ENCODE measurements at regions not wholly inside any gene's neighbourhood (a gene's known extent, or its start where the extent isn't known, plus 50 kb on each side); places are given as distances from the start of the nearest gene placed in this dataset.
A peak's percentile ranks its signal among the peaks of the same experiment; 100 is the strongest.

- TF ChIP-seq TOE1 (IDR thresholded peaks at IDR 0.05; ENCODE audit: borderline replicate concordance) (no peak), TOE1 (CRISPR knock-in tag; IDR thresholded peaks at IDR 0.05; ENCODE audit: borderline replicate concordance, low read depth) (no peak), CTBP1 (IDR thresholded peaks at IDR 0.05; ENCODE audit: borderline replicate concordance) (no peak), GABPB1 (CRISPR knock-in tag; IDR thresholded peaks at IDR 0.05) (no peak), CBFA2T2 (conservative IDR thresholded peaks at IDR 0.05) (peak; percentile 8; the same call in 1 of the 2 replicates), EGR1 (conservative IDR thresholded peaks at IDR 0.05) (0 out of 2 replicates have a peak, but pooled peaks have one; percentile 16), CREB3 (tag; conservative IDR thresholded peaks at IDR 0.05; ENCODE audit: low read depth) (no peak), TAL1 (IDR thresholded peaks at IDR 0.05) (no peak), ZNF12 (CRISPR knock-in tag; IDR thresholded peaks at IDR 0.05) (no peak)
- TF ChIP-seq, protein P1, sequence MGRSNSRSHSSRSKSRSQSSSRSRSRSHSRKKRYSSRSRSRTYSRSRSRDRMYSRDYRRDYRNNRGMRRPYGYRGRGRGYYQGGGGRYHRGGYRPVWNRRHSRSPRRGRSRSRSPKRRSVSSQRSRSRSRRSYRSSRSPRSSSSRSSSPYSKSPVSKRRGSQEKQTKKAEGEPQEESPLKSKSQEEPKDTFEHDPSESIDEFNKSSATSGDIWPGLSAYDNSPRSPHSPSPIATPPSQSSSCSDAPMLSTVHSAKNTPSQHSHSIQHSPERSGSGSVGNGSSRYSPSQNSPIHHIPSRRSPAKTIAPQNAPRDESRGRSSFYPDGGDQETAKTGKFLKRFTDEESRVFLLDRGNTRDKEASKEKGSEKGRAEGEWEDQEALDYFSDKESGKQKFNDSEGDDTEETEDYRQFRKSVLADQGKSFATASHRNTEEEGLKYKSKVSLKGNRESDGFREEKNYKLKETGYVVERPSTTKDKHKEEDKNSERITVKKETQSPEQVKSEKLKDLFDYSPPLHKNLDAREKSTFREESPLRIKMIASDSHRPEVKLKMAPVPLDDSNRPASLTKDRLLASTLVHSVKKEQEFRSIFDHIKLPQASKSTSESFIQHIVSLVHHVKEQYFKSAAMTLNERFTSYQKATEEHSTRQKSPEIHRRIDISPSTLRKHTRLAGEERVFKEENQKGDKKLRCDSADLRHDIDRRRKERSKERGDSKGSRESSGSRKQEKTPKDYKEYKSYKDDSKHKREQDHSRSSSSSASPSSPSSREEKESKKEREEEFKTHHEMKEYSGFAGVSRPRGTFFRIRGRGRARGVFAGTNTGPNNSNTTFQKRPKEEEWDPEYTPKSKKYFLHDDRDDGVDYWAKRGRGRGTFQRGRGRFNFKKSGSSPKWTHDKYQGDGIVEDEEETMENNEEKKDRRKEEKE (IDR thresholded peaks at IDR 0.05; ENCODE audit: borderline replicate concordance in 1 of 2, control insufficient read depth in 1 of 2, low read depth in 2 of 2, low read length in 1 of 2): no peak
- TF ChIP-seq, protein P2, sequence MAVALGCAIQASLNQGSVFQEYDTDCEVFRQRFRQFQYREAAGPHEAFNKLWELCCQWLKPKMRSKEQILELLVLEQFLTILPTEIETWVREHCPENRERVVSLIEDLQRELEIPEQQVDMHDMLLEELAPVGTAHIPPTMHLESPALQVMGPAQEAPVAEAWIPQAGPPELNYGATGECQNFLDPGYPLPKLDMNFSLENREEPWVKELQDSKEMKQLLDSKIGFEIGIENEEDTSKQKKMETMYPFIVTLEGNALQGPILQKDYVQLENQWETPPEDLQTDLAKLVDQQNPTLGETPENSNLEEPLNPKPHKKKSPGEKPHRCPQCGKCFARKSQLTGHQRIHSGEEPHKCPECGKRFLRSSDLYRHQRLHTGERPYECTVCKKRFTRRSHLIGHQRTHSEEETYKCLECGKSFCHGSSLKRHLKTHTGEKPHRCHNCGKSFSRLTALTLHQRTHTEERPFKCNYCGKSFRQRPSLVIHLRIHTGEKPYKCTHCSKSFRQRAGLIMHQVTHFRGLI (CRISPR knock-in tag; IDR thresholded peaks at IDR 0.05): no peak
These were observed 143.6 kb downstream of the PHLDA1 start (continued) for GRCh38 chr12:75887979-75888378.
